ENCODE measurements at regions not wholly inside any gene's neighbourhood (a gene's known extent, or its start where the extent isn't known, plus 50 kb on each side); places are given as distances from the start of the nearest gene placed in this dataset.

DNA sequence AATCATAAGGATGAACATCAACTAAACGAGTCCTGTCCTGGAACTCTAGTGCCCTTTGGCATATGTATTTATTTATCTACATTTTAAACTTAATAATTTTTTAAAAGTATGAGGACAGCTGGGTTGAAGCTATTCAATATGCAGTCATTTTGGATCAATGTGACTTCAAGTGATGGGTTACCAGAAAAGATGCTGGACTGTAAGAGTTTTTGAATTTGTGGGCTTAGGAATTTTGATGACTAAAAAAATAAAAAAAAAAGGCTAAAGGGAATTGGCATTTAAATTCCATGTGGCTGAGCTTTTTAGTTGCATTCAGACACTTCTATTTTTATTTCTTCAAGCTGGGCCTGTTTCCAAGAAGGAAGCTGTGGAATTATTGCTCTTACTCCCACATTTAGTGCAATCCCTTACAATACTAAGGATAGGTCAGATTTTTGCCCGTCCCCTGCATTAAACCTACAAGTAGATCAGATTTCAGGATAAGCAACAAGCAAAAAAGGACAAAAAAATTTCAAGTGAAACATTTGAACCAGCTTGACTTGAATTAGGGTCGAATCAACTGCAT is 704.2 kb upstream of the CITED2 start:
- TF ChIP-seq, protein P1, sequence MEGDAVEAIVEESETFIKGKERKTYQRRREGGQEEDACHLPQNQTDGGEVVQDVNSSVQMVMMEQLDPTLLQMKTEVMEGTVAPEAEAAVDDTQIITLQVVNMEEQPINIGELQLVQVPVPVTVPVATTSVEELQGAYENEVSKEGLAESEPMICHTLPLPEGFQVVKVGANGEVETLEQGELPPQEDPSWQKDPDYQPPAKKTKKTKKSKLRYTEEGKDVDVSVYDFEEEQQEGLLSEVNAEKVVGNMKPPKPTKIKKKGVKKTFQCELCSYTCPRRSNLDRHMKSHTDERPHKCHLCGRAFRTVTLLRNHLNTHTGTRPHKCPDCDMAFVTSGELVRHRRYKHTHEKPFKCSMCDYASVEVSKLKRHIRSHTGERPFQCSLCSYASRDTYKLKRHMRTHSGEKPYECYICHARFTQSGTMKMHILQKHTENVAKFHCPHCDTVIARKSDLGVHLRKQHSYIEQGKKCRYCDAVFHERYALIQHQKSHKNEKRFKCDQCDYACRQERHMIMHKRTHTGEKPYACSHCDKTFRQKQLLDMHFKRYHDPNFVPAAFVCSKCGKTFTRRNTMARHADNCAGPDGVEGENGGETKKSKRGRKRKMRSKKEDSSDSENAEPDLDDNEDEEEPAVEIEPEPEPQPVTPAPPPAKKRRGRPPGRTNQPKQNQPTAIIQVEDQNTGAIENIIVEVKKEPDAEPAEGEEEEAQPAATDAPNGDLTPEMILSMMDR (IDR thresholded peaks at IDR 0.05; ENCODE audit: extremely low read depth, insufficient read depth, missing control alignments), result no peak
- in situ Hi-C loops (cut with MboI; ENCODE audit: low pct_unique_long_range_greater_than_20kb, low sequenced_read_pairs, unreplicated experiment), result no loop called here
- no peak for DNase-seq (ENCODE audit: low spot score)

DNA sequence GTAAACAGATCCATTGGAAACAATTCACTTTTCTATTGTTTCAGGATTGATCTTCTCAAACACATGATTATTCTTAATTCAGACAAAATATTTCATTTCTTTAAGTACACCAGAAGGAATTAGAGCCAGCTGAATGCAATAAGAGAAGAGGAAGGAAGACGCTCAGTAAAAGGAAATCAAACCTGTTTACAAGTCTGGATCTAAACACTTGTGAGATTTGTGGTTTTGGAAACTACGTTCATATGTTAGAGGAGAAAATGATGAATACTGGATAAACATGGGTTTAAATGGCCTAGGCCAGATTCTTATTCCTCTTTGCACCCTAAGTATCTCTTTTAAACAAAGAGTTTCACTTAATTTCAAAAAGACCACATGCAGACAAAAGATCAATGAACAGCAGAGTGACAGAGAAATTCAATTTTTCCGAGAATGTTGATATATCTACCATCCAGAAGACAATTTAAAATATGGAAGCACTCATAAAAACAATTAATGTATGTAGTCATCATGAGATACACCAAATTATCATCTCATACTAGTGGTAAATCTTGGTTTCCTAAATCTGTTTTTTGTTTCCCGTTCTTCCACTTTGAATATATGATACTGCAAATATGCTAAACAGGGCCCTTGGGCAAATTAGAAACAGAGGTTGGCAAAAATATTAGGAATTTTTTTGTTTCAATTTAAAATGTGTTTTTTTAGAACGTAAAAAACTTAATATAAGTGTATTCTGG is 703.5 kb upstream of the CITED2 start:
- in situ Hi-C loops (cut with MboI; ENCODE audit: low pct_unique_long_range_greater_than_20kb, low sequenced_read_pairs, unreplicated experiment), result no loop called here
- no peak for DNase-seq (ENCODE audit: low spot score)
- TF ChIP-seq, protein P1 (IDR thresholded peaks at IDR 0.05; ENCODE audit: extremely low read depth, insufficient read depth, missing control alignments), result no peak

DNA sequence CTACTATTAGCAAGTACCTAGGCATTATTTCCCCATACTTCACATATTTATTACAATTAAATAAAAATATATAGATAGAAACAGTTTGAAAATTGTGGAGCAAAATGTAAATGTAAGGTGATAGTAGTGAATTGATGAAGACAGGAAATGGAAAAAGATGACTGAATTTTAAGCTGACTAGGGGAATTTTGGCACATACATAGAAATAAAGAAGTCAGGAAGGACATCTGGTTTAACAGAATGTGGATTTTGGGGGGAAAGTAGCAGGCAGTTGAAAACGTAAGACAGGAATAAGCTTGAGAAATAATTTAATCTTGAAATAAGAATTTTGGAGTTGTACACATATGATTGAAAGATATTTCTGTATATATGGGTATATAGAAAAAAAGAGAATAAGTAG is 701.7 kb upstream of the CITED2 start:
- TF ChIP-seq, protein P1 (IDR thresholded peaks at IDR 0.05; ENCODE audit: extremely low read depth, insufficient read depth, missing control alignments), result no peak
- no peak for DNase-seq (ENCODE audit: low spot score)
- in situ Hi-C loops (cut with MboI; ENCODE audit: low pct_unique_long_range_greater_than_20kb, low sequenced_read_pairs, unreplicated experiment), result no loop called here

DNA sequence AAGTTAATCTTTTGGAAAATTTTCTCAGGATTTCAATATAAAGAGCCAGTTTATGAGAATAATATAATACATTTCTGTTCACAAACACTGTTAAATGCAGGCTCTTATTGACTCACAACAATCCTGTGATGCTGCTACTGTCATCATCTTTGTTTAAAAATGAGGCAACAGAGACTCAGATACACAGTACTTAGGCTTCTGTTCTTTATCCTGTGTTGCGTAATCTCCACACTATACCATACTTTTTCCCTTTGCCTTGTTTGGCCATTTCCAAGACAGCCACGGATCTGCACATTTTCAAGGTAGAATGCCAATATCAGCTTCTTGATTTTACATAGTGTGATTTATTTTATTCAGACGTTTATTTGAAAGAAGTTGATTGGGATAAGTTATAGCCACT is 699.0 kb upstream of the CITED2 start:
- TF ChIP-seq, protein P1 (IDR thresholded peaks at IDR 0.05; ENCODE audit: extremely low read depth, insufficient read depth, missing control alignments), result no peak
- in situ Hi-C loops (cut with MboI; ENCODE audit: low pct_unique_long_range_greater_than_20kb, low sequenced_read_pairs, unreplicated experiment), result no loop called here
- DNase-seq (ENCODE audit: low spot score), result no peak

DNA sequence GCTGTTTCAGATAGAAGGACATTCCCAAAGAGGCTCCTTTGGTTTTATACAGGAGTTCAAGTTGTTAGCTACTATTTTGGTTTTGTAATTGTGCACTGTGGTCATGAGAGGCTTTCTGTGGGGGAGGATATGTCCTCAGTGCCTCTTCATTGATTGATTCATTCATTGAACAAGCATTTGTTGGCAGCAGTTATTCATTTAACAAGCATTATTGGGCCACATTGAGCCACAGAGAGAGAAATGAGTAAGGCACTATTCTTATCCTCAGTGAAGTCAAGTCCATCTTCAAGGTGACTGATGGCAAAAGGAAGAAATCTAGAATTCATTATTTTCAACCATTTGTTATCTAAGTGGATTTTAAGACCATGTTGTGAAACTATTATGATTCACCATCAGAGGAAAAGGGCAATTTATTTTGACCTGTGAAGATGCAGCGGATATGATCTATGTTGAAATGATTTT is 697.2 kb upstream of the CITED2 start:
- TF ChIP-seq, protein P1 (IDR thresholded peaks at IDR 0.05; ENCODE audit: extremely low read depth, insufficient read depth, missing control alignments), result no peak

DNA sequence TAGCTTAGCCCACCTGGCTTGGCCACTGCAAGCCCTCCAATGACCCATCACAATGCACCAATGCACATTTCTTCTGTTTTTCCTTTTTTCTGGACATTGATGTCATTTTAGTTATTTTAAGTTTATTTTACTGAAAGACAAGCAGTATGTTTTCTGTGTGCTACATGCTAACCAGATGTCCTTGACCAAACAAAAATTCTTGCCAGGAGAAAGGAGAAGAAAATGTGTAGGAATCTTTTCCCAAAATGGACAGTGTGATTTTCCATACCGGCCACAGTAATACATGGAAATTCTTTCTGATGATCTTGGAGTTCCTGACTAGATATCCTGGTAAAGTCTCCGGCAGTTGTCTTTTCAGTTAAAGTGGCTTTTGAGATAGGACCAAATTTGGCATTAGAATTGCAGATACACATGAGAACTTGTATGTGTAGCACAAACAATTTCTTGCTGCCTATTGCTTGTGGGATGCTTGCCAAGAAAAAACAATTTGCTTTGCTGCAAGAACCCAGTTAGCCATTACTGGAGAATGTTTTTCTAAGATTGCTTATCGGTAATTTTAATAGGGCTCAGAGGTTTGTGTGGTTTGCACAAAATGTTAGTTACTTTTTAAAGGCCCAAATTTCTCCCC is 696.5 kb upstream of the CITED2 start:
- TF ChIP-seq, protein P1 (IDR thresholded peaks at IDR 0.05; ENCODE audit: extremely low read depth, insufficient read depth, missing control alignments), result no peak
- in situ Hi-C loops (cut with MboI; ENCODE audit: low pct_unique_long_range_greater_than_20kb, low sequenced_read_pairs, unreplicated experiment), result no loop called here
- DNase-seq (ENCODE audit: low spot score), result no peak

More for the DNA sequence above, 697.2 kb upstream of the CITED2 start:
- DNase-seq (ENCODE audit: low spot score), result no peak
- in situ Hi-C loops (cut with MboI; ENCODE audit: low pct_unique_long_range_greater_than_20kb, low sequenced_read_pairs, unreplicated experiment), result no loop called here
